ENCODE measurements at regions not wholly inside any gene's neighbourhood (a gene's known extent, or its start where the extent isn't known, plus 50 kb on each side); places are given as distances from the start of the nearest gene placed in this dataset.

DNA sequence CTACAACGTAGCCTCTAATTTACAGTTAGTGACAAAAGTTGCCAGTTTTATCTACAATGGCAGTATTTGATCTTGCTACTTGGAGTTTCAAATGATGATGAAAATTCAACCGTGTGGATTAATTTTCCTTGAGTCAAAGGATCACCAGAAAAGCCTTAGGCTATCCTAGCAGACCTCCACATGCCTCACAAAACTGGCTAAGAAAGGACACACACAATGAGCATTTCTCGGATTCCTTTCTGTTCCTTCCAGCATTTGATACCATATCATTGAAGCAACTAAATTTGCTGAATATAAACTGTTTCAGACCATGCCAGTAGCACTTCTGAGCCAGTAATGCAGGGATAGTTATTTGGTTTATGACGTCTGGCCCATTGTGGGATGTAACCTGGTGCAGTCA, 587.4 kb upstream of the MDFIC2 start:
- ATAC-seq = no peak

DNA sequence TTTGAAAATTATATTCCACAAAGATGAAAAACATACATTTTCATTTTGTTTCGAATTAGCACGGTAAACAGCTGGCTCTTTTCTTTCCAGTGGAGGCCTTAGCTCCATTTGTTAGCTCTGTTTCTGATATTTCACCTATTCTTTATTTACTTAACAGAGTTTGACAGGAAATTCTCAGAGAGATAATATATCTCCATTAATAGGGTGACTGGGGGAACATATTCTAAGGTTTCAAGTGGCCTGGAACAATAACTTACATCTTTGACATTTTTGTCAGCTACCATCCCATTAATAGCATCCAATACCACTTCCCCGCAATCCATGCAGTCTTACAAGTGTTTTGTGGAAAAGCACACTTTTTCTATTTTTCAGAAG, 577.6 kb upstream of the MDFIC2 start:
- ATAC-seq = no peak

DNA sequence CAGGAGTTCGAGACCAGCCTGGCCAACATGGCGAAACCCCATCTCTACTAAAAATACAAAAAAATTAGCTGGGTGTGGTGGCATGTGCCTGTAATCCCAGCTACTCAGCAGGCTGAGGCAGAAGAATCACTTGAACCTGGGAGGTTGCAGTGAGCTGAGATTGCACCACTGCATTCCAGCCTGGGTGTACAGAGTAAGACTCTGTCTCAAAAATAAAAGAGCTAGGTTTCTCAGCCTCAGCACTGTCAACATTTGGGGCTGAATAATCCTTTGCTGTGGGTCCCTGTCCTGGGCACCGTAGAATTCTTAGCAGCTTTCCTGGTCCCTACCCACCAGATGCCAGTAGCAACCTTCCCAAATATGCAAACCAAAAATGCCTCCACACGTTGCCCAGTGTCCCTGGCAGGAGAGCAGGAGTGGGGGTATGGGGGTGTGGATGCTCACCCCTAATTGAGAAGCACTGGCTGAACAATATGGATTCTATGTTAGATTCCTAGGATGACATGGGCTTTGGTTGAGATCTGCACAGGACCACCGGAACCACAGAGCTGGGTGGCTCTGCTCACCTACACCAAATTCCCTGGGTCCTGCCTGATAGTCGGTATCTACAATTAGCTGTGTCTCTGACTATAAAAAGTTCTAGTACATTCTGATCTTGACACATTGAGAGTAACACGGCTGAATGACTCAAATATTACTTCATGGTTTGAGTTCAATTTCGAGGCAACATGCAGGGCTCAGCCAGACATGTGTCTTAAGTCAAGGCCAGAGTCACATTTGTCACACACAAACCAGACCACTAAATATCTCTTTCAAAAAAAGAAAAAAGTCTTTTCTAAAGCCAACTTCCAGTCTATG, 577.0 kb upstream of the MDFIC2 start:
- ATAC-seq = no peak

DNA sequence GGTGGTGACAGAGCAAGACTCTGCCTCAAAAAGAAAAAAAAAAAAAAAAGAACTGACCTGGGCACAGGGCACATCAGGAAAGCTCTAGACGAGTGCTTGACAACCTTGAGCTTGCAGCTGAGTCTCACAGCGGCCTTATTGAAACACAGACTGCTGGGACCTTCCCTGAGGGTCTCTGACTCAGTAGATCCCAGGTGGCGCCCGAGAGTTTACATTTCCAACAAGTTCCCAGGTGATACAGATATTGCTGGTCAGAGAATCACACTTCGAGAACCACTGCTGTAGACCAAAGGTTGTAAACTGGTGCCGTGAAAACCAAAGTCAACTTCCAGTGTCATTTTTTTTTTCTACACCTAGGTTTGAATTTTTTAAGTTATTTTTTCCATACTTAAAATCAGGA, 573.2 kb upstream of the MDFIC2 start:
- ATAC-seq = no peak

DNA sequence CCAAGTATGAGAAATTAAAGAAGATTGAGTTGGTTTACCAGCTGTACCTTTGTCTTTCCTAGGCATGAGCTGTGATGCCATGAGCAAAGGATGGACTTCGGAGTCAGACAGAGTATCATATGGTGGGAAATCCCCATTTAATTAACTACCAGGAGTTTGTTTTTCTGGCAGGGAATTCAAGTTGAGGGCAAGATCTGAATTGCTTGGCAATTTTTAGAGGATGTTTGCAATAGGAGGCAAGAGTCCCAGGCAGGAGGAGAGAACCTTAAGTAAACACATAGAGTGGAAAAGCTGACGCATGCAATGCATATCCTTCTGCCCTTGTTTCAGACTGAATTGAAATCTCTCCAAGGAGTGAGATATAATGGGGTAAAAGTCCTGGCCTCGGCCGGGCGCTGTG, 569.7 kb upstream of the MDFIC2 start:
- ATAC-seq = no peak

DNA sequence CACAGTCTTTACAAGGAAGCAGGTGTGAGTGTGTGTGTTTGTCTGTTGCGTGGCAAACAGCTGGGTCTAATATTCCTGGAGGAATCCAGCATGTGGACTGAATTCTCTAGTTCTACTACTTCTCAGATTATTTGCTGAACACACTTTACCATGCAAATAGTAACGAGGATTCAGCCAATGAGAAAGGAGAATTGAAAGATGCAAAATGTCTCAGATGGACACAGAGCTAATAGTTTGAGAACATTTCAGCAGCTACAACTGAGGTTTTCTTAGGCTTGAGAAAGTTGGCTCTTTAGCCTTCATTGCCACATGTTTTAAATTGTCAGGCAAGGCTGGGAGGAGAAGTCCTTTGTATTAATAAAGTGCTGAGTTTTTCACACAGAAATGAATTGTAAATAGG, 568.0 kb upstream of the MDFIC2 start:
- ATAC-seq = no peak

DNA sequence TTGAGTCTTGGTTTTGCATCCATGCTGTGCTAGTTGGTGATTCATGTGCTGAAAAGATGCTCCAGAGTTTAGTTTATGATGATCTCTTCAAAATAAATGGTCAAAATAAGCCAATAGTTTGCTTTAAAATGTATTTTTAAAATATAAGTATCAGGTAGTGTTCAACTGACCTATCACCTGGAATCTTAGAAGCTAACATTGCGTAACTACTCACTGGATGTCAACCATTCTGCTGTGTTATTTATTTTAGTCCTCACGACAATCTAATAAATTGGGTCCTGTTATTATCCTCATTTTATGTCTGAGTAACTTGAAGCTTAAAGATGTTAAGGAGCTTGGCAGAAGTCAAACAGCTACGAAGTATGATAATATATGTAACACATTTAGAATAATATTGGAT, 563.7 kb upstream of the MDFIC2 start:
- no peak for ATAC-seq

DNA sequence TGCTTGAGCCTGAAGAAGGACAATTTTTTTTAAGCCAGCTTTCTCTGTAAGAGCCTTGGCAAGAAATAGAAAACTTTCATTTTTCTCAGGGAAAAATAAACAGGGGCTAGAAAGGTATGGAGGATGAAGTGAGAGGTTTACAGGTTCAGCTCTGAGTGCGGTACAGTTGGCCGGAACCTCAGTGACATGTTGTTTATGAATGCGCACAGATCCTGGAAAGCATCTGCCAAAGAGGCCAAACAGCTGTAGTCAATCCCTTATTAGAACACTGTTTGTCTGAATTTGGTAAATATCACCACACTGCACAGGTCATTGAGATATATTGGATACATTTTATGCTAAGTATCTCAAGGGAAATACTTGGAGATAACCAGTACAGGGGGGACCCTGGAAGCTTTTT, 561.8 kb upstream of the MDFIC2 start:
- ATAC-seq = no peak

DNA sequence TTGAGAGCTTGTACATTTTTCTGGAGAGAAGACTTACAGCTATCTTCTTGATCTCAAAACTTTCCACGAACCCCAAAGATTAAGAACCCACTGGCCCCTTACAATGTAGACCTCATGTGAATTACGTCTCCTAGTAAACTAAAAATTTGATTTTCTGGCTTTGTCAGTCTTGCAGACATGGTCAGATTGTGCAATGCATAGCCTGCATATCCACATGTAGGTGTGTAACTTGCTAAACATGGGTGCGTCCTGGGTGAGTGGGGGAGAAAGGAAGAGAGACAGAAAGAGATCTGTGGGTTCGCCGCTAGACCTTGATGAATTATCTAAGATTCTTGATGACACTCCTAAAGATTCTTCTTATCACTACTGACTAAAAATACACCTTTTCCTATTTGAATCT, 561.2 kb upstream of the MDFIC2 start:
- ATAC-seq = no peak

DNA sequence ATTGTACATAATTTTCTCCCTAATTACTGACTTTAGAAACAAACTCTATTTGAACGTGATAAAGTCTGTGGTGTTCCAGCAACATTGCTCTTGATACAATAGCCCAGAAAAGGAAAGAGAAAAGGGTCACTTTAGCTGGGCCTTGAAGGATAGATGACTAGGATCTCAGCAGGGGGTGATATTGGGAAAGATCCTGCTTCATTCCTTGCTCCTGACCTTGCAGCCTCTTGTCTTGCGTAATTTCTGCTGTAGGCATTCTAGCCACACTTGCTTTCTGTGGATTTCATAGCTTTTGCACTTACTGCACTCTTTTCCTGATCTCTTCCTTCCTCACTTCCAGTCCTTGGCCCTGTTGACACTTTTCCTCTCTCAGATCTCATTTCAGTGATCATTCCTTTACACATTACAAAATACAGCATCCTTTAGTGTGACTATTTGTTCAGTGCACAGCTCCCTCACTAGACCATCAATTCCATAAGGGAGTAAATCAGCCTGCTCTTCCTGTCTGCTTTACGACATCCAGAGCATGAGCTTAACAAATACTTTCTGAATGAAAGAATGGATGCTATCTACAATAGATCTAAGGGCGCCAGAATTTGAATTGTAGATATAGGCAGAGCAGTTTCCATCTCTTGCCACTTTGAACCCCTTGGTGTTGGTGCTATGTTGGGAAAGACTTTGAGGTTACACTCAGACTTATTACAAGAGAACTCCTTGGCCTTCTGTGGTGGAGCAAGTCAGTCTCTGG, 559.6 kb upstream of the MDFIC2 start:
- ATAC-seq = no peak

DNA sequence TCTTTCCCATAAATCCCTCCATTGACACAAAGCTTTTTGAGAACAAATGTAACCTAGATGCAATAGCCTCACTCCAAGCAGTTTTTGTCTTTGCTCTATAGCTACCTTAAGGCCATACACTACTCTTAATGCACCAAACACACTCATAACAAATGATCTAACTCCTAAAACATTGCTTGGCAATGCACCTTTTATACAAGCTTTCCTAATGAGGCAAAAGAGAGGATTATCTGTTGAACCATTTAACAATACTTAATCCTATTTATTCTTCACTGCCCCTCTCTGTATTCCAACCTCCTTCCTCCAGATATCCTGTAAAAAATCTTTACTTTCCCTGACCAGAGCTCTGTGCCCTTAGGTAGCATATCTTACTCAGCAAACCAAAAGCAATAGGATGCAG, 558.1 kb upstream of the MDFIC2 start:
- ATAC-seq = no peak

DNA sequence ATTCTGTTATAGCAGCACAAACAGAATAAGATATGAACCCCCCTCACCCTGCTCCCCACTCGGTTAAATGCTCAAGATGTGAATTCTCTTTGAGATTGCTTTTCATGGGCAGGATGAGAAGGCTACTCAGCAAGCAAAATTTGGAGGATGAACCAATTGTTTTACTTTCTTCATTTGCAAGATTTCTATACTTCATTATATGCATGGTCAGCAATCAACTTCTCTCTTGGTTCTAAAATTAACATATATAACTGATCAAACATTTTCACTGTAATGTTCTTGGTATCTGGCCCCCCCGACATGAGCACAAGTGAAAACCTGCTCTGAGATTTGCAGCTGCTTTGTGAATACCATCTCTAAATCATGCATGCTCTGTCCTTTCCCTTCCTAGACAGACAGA, 556.1 kb upstream of the MDFIC2 start:
- no peak for ATAC-seq

DNA sequence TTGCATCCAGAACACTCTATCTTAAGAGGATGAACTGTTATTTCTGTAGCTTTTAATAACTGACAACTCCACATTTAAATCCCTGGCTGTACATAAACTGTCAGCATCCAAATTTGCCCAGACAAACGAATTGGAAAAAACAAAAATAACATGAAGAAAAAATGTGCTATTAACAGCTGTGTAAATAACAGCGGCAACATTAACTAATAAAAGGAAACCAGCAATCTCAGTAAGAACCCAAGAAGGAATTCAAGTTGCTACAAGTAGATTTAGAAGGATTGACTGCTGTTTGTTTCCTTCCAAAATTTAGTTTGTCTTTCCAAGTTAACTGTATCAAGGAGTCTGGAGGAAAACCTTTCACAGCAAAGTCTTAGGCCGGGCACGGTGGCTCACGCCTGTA, 550.6 kb upstream of the MDFIC2 start:
- no peak for ATAC-seq

DNA sequence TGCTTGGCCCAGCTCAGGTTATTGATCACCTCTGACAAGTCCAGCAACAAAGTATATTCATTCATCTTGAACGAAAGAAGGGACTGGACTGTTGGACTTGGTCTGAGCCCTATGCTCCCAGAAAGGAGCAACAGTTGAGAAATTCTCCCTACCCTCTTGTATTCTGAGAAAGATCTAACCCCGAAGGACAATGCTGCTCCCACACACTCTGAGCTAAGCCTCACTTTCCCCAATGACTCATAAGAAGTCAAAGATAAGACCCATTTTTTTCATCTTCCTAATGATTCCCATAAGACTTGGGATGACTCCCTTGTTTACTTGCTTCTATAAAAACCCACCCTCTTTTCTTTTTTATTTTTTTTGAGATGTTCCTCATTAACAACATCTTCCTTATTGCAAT, 549.4 kb upstream of the MDFIC2 start:
- ATAC-seq = no peak

DNA sequence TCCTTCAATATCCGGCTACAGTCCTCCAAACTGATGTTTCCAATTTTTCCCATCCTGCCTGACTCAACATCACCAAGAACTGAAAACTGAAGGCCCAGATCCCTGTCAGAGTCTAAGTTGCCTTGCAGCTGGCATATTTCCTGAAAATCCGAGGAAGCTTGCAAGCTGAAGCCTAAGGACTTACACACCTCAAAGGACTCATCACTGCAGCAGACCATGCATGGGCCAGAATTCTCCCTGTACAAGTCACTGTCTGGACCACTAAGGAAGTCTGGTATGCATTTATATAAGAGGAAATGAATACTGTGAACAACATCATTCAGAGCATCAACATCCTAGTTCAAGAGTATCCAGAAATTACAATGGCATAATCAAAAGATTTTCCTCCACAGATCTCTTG, 548.8 kb upstream of the MDFIC2 start:
- ATAC-seq = no peak

DNA sequence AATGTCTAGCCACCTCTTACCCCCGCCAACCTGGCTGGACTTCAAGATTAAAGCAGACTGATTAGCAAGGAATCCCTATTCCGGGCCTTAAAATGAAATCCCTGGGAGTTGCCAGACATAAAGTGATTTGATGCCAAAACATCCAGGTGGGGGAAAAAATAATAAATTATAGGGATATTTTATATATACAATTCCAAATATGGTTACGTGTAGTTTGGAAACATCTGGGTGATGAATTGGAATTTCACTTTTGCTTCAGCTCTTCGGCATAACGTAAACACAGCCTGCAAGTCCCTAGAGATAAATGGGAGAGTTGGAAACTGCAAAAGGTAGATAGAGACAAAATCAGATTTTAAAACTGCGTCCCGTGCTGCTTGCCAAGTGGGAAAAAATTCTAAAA, 545.5 kb upstream of the MDFIC2 start:
- no peak for ATAC-seq

DNA sequence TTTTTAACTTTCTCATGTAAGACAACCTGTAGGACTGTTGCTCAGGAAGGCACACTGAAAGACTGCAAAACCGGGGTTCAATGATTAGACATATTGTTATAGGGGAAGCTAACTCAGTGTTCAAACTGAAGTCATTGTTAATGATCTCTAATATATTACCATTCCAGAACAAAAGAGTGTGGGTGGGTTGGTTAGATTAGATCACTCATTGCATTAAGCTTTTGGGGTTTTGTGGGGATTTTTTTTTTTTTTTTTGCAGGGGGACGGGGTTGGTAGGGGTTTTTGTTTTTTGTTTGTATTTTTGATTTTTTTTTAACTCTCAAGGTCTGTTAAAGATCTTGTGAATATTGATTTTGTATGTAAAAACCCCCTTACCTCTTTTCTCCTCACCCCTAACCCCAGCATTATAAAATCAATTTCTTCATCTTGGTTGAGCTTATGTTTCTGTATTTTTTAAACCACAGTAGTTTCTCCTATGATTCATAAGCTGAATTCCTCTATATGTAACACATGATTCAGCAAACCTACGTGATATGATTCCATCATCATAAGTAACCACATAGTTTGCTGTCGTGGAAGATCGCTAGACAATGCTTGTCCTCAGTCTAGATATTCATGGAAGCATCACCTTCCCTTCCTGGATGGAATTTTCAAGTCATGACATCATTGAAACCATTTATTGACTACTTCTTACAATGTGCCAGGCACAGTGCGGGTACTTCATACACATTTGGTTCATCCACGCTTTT, 544.1 kb upstream of the MDFIC2 start:
- no peak for ATAC-seq

DNA sequence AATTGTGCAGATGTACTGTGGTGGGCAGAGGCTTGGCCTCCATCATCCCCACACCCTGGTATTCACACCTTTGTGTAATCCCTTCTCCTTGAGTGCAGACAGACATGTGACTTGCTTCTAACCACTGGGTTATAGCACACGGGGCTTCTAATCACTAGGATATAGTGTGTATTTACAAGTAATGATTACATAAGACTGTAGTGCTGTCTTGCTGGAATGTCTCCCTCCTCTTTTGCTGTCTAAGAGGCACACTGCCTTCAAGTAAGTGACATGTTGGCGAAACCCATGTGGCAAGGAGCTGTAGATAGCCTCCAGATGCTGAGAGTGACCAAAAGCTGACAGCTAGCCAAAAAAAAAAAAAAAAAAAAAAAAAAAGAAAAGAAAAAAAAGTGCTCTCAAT, 542.7 kb upstream of the MDFIC2 start:
- ATAC-seq = no peak

DNA sequence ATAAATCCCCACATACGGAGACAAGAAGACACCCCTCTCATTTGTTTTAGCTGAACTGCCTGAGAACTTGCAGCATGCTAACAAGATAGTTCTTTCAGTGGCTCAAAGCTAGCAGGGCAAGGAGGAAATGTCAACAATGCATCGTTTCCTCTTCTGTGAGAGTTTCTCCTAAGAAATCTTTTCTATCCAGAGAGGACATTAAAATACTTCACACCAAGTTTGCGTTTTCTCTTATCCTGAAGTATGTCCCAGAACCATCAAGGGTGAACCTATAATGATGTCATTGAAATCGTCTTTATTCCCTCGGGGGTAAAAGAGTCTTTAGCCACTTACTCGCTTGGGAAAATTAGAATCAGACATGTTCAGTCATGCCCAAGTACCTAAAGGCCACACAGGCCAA, 541.7 kb upstream of the MDFIC2 start:
- ATAC-seq = no peak

DNA sequence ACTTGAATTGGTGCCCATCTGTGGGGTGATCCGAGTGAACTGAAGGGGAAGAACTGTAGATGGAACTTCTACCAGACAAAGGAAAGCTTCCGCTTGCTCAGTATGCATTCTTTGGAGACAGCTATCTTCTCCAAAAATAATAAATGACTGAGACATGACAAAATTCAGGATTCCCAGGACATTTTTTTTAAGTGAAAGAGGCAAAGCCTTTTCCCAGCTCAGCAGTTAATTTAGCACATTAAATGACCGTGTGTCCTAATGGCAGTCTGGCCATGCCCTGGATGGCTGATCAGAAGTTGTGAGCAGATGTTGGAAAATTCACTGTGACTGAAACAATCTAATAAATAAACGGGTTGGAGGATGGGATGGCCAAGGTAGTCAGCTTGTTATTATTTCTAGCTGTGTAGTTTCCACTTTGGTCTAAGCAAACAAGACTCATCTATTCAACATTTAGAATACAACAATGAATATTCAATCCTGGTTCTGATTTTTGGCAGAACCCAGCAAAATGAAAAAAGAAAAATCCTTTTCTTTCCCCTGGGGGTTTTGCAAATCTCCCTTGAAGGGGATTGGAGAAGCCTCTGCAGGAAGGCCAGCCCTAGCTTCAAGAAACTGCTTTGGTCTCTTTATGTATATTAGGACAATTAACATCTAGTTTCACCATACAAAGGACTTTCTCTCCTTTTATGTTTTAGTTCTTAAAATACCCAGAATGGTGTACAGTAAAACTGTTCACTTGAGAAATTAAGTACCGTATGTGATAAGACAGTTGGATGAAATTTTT, 540.9 kb upstream of the MDFIC2 start:
- ATAC-seq = no peak

DNA sequence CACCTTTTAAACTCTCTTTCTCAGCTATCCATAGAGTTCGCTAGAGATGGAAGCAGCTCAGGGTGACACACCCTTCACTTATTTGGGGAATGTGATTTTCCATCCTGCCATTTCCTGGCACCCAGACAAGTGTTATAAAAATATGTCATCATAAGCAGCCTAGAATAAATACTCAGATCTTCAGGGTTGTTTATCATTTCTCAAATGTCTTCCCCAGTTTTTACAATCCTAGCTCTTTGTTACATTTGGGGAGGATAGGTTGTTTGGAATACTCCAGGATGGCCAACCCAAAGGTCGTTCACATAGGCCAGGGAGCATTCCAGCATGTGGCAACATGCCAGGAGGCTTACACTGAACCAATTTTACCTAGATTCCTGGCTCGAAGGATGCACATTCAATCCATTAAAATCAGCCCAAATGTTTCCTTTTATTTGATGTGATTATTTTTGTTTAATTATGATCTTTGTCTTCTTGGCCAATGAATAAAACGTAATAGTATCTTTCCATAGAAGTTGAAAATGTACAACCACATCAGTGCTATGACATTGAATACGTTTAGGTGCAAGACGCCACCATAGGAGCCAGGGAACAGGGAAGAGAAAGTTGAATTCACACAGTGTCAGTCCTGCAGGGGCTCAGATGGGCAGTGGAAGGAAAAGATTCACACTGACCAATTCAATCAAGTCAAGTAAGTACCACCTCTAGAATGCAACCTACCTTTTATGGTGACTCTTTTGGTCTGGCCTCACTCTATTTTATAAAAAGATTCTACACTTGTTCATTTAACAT, 537.7 kb upstream of the MDFIC2 start:
- no peak for ATAC-seq

Data from esophagus mucosa (tissue), 1 donor.